NCI-H1417 treated with DMSO at 0.1 percent for 48 hours (cell line): ENCODE measurements at regions not wholly inside any gene's neighbourhood (a gene's known extent, or its start where the extent isn't known, plus 50 kb on each side); places are given as distances from the start of the nearest gene placed in this dataset.

Experiments used
- DNase-seq: peaks from one replicate; lab custom pipeline; 2025; lab: John Stamatoyannopoulos, UW

GRCh38 chr11:95306801-95307200, 75.8 kb upstream of the SESN3 start:
- no peak for DNase-seq

GRCh38 chr11:95306123-95306522, 75.1 kb upstream of the SESN3 start:
- DNase-seq, result no peak

- no peak for DNase-seq
These were observed 74.7 kb upstream of the SESN3 start for GRCh38 chr11:95305705-95306104.

GRCh38 chr11:95304777-95305176, 73.8 kb upstream of the SESN3 start:
- DNase-seq, result no peak

GRCh38 chr11:95302211-95302610, 71.2 kb upstream of the SESN3 start:
- no peak for DNase-seq

- DNase-seq, result no peak
These were observed 70.5 kb upstream of the SESN3 start for GRCh38 chr11:95301474-95301873.

- DNase-seq, result no peak
These were observed 68.2 kb upstream of the SESN3 start for GRCh38 chr11:95299078-95299679.

- no peak for DNase-seq
These were observed 66.9 kb upstream of the SESN3 start for GRCh38 chr11:95297680-95298452.

- no peak for DNase-seq
These were observed 65.6 kb upstream of the SESN3 start for GRCh38 chr11:95296621-95297025.

- DNase-seq, result peak; percentile 70
These were observed 65.2 kb upstream of the SESN3 start for GRCh38 chr11:95296165-95296564.

- DNase-seq, result no peak
These were observed 64.6 kb upstream of the SESN3 start for GRCh38 chr11:95295382-95296149.

GRCh38 chr11:95294701-95295100, 63.7 kb upstream of the SESN3 start:
- no peak for DNase-seq

- DNase-seq, result no peak
These were observed 62.1 kb upstream of the SESN3 start for GRCh38 chr11:95293116-95293515.

- no peak for DNase-seq
These were observed 60.9 kb upstream of the SESN3 start for GRCh38 chr11:95291946-95292345.

GRCh38 chr11:95289378-95290101, 58.5 kb upstream of the SESN3 start:
- no peak for DNase-seq

GRCh38 chr11:95284057-95285052, 53.4 kb upstream of the SESN3 start:
- DNase-seq, result no peak

- no peak for DNase-seq
These were observed 52.6 kb upstream of the SESN3 start for GRCh38 chr11:95283650-95284049.

GRCh38 chr11:95283146-95283545, 52.1 kb upstream of the SESN3 start:
- no peak for DNase-seq

GRCh38 chr11:95282291-95282751, 51.3 kb upstream of the SESN3 start:
- no peak for DNase-seq
